GM18907 (cell line): ENCODE measurements at regions not wholly inside any gene's neighbourhood (a gene's known extent, or its start where the extent isn't known, plus 50 kb on each side); places are given as distances from the start of the nearest gene placed in this dataset.
"Not testable (repeated sequence)": the region's sequence is repeated elsewhere in the genome, so short reads cannot be mapped to it uniquely, and the experiment has no call there.

ENCODE experiments used
- ATAC-seq: cut with Tn5 transposase; IDR thresholded peaks from one replicate; pipeline ENCODE4 v1.9.1; 2021; ENCODE audit warnings: mild to moderate bottlenecking, moderate library complexity; ENCODE audit not compliant: unreplicated experiment

- ATAC-seq, result no peak
Measured at GRCh38 chr18:33820517-33821371, 242.7 kb downstream of the ASXL3 start.

GRCh38 chr18:33819692-33820343 lies 241.8 kb downstream of the ASXL3 start:
- ATAC-seq, result not testable (repeated sequence)

GRCh38 chr18:33818145-33818544 lies 240.1 kb downstream of the ASXL3 start:
- ATAC-seq, result no peak

DNA sequence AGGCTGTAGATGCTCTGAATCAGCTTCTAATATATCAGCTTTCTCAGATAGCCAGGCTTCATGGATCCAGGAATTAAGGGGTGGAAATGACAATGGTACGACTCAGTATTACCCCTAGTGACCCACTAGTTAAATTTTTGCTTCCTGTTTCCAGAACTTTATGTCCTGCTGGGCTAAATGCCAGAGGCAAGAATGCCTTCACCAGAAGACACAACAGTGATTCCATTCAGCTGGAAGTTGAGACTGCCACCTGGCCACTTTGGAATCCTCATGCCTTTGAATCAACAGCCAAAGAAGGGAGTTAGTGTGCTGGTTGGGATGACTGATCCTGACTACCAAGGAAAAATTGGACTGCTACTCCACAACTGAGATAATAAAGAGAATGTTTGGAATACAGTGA lies 239.1 kb downstream of the ASXL3 start:
- ATAC-seq, result no peak

GRCh38 chr18:33814546-33814945 lies 236.5 kb downstream of the ASXL3 start:
- no peak for ATAC-seq

DNA sequence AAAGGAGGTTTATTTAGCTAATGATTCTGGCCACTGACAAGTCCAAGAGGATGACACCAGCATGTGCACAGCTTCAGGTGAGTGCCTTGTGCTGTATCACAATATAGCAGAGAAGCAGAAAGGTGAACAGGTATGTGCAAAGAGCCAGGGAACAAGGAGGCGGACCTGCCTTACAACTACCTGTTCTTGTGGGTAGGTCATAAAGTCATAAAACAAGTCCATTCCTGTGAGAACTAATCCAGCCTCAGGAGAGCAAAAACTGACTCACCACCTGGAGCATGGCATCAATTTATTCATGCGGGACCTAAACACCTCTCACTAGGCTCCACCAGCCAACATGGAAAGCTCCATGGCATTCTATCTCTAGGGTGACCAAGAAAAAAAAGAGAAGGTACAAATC lies 234.2 kb downstream of the ASXL3 start:
- ATAC-seq, result no peak

DNA sequence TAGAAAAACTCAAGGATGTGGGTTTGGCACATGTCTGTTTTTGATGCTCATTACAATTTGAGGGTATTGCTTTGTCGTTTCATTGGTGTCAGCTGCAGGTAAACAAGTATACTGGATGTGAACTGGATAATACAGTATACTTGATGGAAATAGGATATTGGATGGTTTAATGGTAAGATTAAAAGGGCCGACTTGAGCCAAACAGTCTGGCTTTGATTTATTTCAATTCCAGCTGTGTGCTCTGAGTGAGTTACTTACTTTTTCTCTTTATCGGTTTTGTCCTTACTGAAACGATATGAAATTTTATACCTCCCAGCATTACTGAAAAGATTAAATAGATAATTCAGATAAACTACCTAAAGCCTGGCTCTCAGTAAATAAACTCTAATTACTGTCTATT lies 227.6 kb downstream of the ASXL3 start:
- no peak for ATAC-seq

DNA sequence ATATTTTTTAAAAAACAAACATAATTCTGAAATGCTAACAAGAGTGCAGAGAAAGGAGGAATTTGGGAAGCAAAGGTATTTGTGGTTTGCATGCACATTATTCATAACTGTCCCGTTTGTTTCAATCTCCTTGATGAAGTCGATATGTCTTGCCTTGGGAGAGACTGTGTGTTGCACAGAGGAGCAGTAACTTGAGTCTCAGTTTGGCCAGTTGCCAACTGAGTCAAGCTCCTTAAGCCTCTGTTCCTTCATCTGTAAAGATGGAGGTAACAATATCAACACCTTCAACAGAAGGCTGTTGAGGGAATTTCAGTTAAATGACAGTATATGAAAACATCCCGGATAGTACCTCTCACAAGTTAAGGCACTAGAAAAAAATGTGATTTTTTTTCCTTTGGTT lies 226.2 kb downstream of the ASXL3 start:
- no peak for ATAC-seq

DNA sequence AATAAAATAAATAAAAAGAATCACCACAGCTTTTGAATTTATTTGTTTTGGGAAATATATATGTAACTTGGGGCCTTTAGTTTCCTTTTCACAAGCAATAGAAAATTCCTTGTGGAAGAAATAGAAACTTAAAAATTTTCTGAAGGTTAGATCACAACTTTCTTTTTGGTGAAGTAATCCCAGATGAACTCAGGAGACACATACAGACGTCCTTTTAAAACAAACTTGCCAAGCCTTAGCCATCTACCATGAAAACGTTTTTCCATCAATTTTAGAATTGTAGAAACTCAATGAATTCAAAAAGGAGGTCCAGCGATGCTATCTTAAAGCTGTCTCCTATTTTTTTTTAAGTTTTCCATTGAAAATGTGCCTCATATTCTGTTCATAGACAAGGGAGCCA lies 225.6 kb downstream of the ASXL3 start:
- ATAC-seq, result no peak

- no peak for ATAC-seq
Measured at GRCh38 chr18:33802955-33803354, 224.9 kb downstream of the ASXL3 start.
